Omental fat pad (tissue), 3 donors: ENCODE measurements at regions not wholly inside any gene's neighbourhood (a gene's known extent, or its start where the extent isn't known, plus 50 kb on each side); places are given as distances from the start of the nearest gene placed in this dataset.
A peak's percentile ranks its signal among the peaks of the same experiment; 100 is the strongest.

Source experiments
- ATAC-seq: fragments of 150-250 bp; one replicate; pipeline ENCODE4 v1.9.1; 2016; ENCODE audit warnings: mild to moderate bottlenecking, moderate library complexity; ENCODE audit not compliant: low FRiP score
- DNase-seq: peaks from one replicate; pipeline ENCODE4 v3.0.0-alpha.2; 2019; ENCODE audit warnings: low spot score
- TF ChIP-seq, protein P1 (sequence below), 3 donors: fragments of 450-650 bp; IDR thresholded peaks; one replicate each; pipeline ENCODE4 v1.5.1; 2016 to 2017; ENCODE audit warnings: antibody characterized with exemption in 3 of 3, mild to moderate bottlenecking in 3 of 3, moderate library complexity in 2 of 3

GRCh38 chr1:4117196-4117595 lies 217.1 kb upstream of the C1orf174 start:
- ATAC-seq (no peak), DNase-seq (no peak)
- TF ChIP-seq, protein P1, sequence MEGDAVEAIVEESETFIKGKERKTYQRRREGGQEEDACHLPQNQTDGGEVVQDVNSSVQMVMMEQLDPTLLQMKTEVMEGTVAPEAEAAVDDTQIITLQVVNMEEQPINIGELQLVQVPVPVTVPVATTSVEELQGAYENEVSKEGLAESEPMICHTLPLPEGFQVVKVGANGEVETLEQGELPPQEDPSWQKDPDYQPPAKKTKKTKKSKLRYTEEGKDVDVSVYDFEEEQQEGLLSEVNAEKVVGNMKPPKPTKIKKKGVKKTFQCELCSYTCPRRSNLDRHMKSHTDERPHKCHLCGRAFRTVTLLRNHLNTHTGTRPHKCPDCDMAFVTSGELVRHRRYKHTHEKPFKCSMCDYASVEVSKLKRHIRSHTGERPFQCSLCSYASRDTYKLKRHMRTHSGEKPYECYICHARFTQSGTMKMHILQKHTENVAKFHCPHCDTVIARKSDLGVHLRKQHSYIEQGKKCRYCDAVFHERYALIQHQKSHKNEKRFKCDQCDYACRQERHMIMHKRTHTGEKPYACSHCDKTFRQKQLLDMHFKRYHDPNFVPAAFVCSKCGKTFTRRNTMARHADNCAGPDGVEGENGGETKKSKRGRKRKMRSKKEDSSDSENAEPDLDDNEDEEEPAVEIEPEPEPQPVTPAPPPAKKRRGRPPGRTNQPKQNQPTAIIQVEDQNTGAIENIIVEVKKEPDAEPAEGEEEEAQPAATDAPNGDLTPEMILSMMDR (IDR thresholded peaks at IDR 0.05) = no peak

DNA sequence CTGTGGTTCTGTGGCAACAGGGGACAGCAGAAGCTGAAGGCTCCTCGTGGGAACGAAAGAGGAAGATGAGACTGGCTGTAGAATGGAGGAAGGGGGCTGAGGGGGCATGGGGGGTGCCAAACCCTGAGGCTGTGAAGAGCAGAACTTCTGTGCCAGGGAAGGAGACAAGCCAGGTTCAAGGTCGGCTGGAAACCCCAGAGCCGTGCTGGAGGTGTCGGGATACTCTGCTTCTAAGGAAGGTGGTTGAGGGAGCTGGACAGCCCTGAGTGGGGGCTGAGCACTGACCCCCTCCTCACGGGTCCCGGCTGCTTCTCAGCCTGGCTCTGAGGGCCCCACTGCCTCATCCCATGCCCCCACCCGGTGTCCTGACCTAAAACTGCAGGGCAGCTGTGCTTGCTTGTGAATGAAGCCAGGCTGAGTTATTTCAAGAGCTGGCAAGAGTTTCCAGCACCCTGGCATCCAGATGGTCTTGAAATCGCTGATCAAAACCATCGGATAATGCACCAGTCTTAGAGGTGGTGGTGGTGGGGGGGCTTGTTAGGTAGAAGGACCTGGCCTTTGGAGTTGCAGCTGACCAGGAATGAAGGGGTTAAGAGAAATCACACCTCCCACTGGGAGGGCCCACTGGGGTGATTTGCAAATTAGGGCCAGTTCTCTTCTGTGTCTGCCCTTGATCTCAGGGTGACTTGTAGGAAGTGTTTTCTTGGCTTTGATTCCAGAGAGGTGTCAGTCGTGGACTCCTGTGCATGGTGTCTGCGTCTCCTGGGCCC lies 218.9 kb upstream of the C1orf174 start:
- ATAC-seq (no peak), DNase-seq (no peak)
- TF ChIP-seq, protein P1 (IDR thresholded peaks at IDR 0.05) = no peak

DNA sequence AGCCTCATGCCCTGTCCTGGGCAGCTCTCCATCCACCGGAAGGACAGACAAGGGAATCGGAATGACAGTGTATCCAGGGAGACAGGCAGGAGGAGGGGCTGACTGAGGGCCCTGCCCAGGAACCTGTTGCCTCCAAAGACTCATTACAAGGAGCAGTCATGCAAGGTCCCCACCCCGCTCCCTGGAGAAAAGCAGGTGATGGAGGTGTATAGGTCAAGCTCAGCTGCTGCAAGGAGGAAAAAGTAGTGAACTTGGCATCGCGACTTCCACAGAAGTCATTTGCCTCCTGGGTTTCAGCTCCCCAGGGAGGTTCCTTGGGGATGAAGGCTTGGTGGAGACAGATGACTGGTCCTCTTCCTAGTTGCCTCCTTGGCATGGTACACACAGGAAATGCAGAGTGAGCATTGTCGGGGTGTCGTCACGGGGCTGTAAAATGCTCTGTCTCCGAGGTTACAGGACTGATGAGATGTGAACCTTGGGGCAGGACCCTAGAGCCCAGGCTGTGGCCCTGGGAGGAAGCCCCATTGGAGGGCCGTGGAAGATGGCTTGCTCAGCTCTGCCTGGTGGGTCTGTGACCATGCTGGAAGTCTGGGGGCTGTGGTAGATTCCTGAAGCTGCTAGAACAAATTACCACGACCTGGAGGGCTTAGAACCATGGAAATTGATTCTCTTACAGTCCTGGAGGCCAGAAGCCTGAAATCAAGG lies 219.6 kb upstream of the C1orf174 start:
- TF ChIP-seq, protein P1 (IDR thresholded peaks at IDR 0.05) = no peak
- DNase-seq (no peak), ATAC-seq (no peak)

GRCh38 chr1:4120557-4121292 lies 220.7 kb upstream of the C1orf174 start:
- TF ChIP-seq, protein P1 (IDR thresholded peaks at IDR 0.05) = no peak
- DNase-seq (no peak), ATAC-seq (no peak)

- no peak for ATAC-seq
- TF ChIP-seq, protein P1 (IDR thresholded peaks at IDR 0.05) = no peak
- DNase-seq = no peak
Measured at GRCh38 chr1:4121293-4121684, 221.2 kb upstream of the C1orf174 start.

DNA sequence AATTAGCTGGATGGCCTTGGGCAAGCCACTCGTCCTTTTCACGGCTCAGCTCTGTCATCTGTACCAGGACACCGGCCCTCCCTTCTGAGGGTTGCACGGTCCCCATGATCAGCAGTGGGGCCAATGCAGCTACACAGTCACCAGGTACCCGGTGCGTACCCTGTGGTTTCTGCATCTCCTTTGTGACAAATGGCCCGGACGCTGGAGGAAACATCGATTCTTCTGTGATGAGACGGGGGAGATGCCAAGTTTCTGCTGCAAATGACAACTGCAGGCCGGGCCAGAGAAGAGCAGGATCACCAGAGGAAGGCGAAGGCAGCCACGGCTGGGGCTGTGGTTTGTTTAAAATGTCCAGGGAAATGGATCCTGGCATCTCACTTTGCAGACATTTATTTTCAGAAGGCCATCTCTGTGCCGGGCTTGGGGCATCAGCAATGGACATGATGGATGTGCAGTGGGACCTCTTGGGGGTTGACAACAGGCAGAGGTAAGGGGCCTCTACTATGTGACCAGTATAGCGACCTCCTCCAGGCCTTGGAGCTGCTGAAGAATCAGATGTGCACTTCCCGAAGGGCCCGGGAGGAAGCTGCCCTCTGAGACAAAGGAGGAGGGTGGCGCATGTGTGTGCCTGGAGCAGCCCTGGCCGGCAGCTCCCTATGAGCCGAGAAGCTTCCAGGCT lies 221.9 kb upstream of the C1orf174 start:
- no peak for DNase-seq
- ATAC-seq = peak; percentile 10
- TF ChIP-seq, protein P1 (IDR thresholded peaks at IDR 0.05) = no peak
